GM21786 (cell line): ENCODE measurements at regions not wholly inside any gene's neighbourhood (a gene's known extent, or its start where the extent isn't known, plus 50 kb on each side); places are given as distances from the start of the nearest gene placed in this dataset.

Experiments
- ATAC-seq: cut with Tn5 transposase; IDR thresholded peaks from one replicate; pipeline ENCODE4 v1.9.1; 2021; ENCODE audit not compliant: unreplicated experiment

DNA sequence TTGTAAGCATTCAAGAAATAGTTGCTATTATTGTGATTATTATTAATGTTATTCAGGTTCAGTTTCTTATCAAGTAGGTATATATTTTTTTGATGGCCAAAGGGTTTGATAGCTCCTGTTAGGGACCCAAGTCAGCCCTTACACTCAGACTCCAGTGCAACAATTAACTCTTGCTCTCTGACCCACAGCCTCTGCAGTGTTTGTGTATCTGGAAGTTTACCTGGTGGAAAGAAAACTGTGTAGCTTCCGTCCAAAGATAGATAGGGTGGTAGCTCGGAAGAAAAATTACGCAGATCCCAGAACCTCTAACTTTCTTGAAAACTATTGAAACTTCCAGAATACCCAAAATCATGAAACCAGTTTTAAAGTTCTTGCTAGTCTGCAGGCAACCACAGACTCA is 58.6 kb upstream of the IGFBP2 start:
- ATAC-seq = no peak

DNA sequence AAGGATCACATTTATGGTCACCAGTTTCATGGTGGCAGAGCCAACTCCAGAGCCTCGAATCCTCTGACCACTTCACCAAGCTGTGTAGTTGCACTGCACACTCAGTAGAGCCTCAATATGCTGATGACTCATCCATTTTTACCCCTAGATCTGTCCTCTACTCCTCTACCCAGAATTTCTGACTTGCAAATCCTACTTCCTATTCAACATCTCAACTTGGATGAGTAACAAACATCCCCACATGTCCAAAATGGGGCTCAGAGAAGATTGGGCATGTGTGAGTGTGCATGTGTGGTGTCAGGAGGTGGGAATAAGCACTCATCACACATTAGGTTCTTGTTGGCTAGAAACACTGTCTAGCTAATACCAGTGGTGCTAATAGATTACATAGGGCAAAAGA is 57.8 kb upstream of the IGFBP2 start:
- ATAC-seq = no peak

GRCh38 chr2:216576616-216577015 is 56.6 kb upstream of the IGFBP2 start:
- no peak for ATAC-seq

DNA sequence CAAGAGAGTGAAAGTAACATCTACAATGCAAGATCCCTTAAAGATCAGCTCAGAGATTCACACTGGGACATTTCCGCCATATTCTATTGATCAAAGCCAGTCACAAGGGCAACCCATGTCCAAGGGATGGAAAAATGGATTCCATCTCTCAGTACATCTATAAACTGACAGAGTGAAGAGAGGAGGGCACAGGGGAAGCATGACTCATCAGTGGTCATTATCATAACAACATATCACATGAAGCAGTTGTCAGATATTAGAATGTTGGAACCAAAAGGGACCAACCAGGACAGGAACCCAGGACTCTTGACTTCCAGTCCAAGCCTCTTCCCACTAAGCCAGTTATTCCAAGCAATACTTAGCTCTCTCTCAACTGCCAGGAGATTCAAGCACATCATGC is 54.9 kb upstream of the IGFBP2 start:
- ATAC-seq = no peak

DNA sequence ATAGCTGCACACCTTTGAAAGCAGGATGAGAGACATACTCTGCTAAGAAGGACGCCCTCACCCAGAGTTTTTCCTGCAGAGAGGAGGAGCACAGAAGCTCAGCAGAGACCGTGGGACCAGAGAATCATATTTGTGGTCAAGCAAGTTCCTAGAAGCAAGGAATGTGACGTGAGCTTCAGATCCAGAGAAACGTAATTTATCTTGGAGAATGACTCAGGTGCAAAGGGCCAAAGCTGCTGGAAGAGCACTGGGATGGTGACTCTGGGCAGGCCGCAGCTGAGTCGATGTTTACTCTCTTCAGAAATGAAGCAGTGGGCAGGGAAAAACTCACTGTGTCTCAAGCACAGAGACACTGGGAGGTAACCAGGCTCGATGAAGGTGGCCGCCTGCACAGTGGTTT is 50.1 kb upstream of the IGFBP2 start:
- no peak for ATAC-seq
